GM13977 (cell line): ENCODE measurements at regions not wholly inside any gene's neighbourhood (a gene's known extent, or its start where the extent isn't known, plus 50 kb on each side); places are given as distances from the start of the nearest gene placed in this dataset.

Experiments used
- DNase-seq: peaks from one replicate; pipeline ENCODE4 v3.0.0; 2012; ENCODE audit warnings: low spot score
- in situ Hi-C: fragments of 300-500 bp; cut with MboI; formaldehyde crosslinking; loops from one replicate; pipeline ENCODE4 v1.12.0; 2022; ENCODE audit warnings: low sequenced_read_pairs, low pct_unique_long_range_greater_than_20kb, mixed read lengths, inconsistent platforms; ENCODE audit not compliant: unreplicated experiment
- TF ChIP-seq, protein P1 (sequence below): IDR thresholded peaks from 2 replicates; pipeline ENCODE4 v1.5.1; 2012; ENCODE audit warnings: mild to moderate bottlenecking, control low read depth; ENCODE audit not compliant: insufficient read depth; ENCODE audit errors: extremely low read depth, missing control alignments

DNA sequence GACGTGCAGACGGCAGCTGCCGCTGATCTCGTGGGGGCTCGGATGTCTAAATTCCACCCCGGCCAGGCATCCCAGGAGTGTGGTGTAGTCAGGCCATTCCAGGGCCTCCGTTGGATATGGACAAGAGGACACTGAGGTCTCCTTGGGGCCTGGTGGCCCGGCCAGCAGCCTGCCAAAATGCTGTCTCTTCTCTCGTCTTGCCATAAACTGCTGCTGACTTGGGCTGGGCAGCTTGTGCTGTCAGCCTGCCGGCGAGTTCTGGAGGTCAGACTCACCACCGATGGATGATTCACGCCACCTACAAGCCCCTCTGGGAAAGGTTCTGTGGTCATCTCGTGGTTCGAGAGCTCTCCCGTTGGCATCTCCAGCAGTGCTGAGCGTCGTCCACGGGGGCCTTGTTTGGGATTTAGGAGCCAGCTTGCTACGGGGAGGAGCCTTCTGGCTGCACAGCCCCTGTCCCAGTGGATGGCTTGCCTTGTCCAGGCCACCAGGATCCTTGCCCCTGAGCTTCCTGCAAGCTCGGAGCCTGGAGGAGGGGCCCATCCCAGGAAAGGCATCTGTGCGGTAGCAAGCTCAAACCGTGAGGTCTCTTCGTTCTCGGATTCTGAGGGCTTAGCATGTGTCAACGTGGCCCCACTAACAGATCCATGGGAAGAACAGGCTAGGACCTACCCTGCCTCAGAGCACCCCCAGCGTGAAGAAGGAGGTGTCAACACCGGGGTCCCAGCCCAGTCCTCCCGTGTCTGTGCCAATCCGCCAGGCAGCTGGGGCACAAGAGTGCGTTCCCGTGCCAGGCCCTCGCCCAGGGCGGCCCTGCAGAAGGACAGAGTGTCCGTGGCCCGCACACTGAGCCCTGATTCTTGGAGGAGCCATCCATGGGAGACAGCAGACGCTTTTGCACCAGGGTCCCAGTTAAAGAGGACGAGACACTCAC lies 1114.1 kb downstream of the BRD1 start:
- TF ChIP-seq, protein P1, sequence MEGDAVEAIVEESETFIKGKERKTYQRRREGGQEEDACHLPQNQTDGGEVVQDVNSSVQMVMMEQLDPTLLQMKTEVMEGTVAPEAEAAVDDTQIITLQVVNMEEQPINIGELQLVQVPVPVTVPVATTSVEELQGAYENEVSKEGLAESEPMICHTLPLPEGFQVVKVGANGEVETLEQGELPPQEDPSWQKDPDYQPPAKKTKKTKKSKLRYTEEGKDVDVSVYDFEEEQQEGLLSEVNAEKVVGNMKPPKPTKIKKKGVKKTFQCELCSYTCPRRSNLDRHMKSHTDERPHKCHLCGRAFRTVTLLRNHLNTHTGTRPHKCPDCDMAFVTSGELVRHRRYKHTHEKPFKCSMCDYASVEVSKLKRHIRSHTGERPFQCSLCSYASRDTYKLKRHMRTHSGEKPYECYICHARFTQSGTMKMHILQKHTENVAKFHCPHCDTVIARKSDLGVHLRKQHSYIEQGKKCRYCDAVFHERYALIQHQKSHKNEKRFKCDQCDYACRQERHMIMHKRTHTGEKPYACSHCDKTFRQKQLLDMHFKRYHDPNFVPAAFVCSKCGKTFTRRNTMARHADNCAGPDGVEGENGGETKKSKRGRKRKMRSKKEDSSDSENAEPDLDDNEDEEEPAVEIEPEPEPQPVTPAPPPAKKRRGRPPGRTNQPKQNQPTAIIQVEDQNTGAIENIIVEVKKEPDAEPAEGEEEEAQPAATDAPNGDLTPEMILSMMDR, result no peak
- DNase-seq, result no peak
- in situ Hi-C loops, result no loop called here

DNA sequence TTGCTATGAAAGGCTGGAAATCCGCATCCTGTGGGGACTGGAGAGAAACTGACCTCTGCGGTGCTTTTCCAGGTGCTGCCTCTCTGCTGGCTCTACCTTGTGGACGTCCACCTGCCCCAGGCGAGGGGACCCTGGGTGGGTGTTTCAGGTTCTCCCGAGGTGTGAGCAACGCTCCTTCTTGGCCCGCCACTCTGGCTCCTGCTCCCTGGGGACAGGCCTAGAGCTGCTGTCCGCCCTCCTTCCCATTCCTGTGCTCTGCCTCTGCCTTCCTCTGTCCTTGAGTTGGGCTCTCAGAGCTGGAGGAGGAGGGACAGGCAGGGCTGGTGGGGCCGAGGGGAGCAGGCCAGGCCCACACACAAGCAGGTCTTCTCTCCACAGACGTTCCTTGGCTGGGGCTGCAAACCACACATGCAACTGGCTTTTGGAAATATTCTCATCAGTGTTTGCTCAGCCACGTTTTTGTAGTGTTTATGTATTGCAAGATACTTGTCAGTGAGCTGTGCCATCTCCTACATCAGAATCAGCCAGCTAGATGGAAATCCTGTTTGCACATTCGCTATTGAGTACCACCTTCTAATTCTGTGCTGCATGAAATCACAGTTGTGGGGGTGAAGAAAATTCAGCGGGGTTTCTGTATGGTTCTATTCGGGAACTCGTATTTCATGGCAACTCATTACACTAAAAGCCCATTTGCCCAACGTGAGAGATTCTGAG lies 1115.0 kb downstream of the BRD1 start:
- TF ChIP-seq, protein P1, result no peak
- DNase-seq, result no peak
- in situ Hi-C loops, result no loop called here

DNA sequence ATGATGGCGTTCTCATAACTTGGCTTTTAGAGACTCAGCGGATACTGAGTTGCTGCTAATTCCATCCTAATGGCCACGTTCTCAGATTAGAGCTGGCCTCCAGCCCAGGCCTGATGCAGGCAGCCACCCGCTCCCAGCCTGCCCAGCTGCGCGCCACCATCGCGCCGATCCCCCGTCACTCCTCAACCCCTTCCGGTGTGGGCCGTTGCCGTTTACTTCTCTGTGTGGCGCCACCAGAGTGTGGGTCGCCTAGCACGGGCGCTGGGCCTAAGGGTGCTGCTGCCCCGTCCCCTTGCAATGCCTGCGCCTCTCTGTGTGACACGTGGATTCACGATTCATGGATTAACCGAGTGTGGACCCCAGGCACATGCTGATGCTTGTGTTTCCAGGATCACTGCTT lies 1116.0 kb downstream of the BRD1 start:
- DNase-seq, result no peak
- in situ Hi-C loops, result no loop called here
- TF ChIP-seq, protein P1, result no peak

DNA sequence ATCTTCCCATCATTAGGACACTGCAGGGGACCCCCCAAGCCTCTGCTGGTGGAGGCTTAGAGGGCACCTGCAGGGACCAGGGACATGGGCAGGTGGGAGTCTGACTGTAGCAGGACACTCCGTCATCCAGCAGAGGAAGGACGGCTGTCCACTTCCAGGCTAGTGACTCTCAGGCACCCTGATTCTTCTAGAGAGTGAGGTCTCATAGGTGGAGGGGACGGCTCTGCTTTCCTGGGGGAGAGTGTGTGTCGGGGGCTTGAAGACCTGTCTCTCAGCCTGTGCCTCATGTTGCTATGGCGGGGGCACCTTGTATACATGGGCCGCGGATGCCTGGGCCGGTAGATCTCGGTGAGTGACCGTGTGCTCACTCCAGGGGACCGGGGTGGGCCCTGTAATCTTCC lies 1116.6 kb downstream of the BRD1 start:
- TF ChIP-seq, protein P1, result no peak
- in situ Hi-C loops, result no loop called here
- DNase-seq, result no peak

DNA sequence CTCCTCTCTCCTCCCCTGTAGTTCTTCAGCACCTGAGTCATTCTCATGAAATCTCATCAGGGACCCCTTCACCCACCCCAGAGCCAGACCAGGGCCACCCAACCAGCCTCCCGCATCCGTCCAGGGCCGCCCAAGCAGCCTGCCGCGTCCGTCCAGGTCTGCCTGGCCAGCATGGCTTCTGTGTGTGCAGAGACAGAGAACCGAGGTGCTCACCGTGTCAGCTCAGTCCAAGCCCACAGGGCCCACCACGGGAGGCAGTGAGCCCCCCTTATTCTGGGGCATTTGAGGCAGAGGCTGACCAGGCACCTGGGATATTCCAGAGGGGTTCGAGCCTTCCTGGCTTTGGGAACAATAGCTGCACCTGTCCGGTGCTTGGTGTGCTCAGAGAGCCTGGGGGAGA lies 1117.3 kb downstream of the BRD1 start:
- in situ Hi-C loops, result no loop called here
- no peak for DNase-seq
- TF ChIP-seq, protein P1, result no peak

DNA sequence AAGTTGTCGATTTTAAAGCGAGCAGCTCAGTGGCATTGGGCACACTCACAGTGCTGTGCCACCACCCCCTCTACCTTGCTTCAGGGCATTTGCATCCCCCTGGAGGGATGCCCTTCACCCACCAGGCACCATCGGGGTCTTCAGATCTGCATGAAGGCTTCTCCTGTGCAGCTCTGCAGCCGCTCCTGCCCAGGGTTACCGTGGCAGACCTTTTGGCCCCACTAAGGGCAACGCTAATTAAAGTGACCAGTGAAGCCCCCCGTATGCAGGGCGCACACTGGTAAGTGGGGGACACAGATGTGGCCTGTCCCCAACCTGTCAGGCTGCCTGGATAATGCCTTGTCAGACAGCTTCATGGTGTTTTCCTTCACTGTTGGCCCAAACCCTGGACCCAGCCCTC lies 1117.7 kb downstream of the BRD1 start:
- no peak for DNase-seq
- in situ Hi-C loops, result no loop called here
- TF ChIP-seq, protein P1, result no peak
